ENCODE measurements at regions not wholly inside any gene's neighbourhood (a gene's known extent, or its start where the extent isn't known, plus 50 kb on each side); places are given as distances from the start of the nearest gene placed in this dataset.

GRCh38 chr22:48939441-48940265 lies 888.0 kb downstream of the BRD1 start:
- no peak for DNase-seq (ENCODE audit: low spot score)
- TF ChIP-seq CTCF (IDR thresholded peaks at IDR 0.05; ENCODE audit: extremely low read depth, missing control alignments) = no peak

DNA sequence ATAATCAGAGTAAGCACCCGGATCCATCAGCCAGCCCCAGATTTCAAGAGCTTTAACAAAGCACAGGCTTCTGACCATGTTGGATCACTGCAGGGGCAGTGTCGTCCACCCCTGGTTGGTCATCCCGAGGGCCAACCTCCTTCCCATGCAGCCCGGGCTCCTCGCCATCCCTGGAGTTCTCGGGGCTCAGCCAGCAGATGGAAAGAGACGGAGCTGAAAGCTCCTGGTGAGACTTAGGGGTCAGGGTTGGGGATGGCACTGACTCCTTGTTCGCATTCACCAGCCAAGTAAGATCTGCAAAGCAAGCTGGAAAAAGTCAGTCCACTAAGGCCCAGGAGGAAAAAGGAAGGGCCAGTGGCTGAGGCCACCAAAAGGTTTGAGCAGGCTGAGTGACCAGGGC lies 888.9 kb downstream of the BRD1 start:
- no peak for TF ChIP-seq CTCF (IDR thresholded peaks at IDR 0.05; ENCODE audit: extremely low read depth, missing control alignments)
- DNase-seq (ENCODE audit: low spot score) = no peak

GRCh38 chr22:48937032-48937639 lies 890.5 kb downstream of the BRD1 start:
- DNase-seq (ENCODE audit: low spot score) = no peak
- no peak for TF ChIP-seq CTCF (IDR thresholded peaks at IDR 0.05; ENCODE audit: extremely low read depth, missing control alignments)

- no peak for TF ChIP-seq CTCF (IDR thresholded peaks at IDR 0.05; ENCODE audit: extremely low read depth, missing control alignments)
- DNase-seq (ENCODE audit: low spot score) = no peak
Measured at GRCh38 chr22:48936391-48936790, 891.3 kb downstream of the BRD1 start.

DNA sequence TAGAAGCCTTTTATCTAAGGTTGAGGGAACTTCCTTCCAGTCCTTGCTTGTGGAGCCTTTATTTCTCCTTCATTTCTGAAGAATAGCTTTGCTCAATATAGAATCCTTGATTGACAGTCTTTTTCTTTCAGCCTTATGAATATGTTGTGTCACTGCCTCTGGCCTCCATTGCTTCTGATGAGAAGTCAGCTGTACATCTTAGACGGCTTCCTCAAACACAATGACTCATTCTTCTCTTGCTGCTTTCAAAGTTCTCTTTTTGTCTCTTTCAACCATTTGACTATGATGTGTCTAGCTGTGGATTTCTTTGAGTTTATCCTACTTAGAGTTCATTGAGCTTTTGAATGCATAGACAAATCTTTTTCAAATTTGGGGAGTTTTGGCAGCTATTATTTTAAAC lies 893.2 kb downstream of the BRD1 start:
- DNase-seq (ENCODE audit: low spot score) = no peak
- no peak for TF ChIP-seq CTCF (IDR thresholded peaks at IDR 0.05; ENCODE audit: extremely low read depth, missing control alignments)

DNA sequence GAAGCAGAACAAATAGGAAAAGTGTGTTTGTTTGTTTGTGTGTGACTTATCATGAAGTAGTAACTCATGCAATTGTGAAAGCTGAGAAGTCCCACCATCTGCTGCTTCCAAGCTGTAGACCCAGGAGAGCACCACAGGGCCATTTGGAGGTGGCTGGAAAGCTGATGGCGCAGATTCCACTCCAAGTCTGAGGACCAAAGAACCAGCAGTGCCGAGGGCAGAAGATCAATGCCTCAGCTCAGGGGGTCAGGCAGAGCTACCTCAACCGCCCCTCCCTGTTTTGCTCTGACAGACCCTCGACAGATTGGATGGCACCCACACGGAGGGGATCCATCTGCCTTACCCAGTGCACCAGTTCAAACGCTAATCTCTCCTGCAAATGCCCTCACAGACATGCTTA lies 896.2 kb downstream of the BRD1 start:
- DNase-seq (ENCODE audit: low spot score) = no peak
- no peak for TF ChIP-seq CTCF (IDR thresholded peaks at IDR 0.05; ENCODE audit: extremely low read depth, missing control alignments)

- TF ChIP-seq CTCF (IDR thresholded peaks at IDR 0.05; ENCODE audit: extremely low read depth, missing control alignments) = no peak
- DNase-seq (ENCODE audit: low spot score) = no peak
Measured at GRCh38 chr22:48929276-48929790, 898.3 kb downstream of the BRD1 start.

Data from GM20000 (cell line).